AG10803 (cell line): ENCODE measurements at regions not wholly inside any gene's neighbourhood (a gene's known extent, or its start where the extent isn't known, plus 50 kb on each side); places are given as distances from the start of the nearest gene placed in this dataset.
A peak's percentile ranks its signal among the peaks of the same experiment; 100 is the strongest.

Experiments
- DNase-seq: peaks from one replicate; pipeline ENCODE4 v3.0.0; 2010; ENCODE audit warnings: low read depth
- H3K4me3 ChIP-seq: 2 replicates; pipeline ENCODE4 v1.5.1; 2011; ENCODE audit warnings: mild to moderate bottlenecking, low read length, control low read depth
- TF ChIP-seq, protein P1 (sequence below): conservative IDR thresholded peaks from 2 replicates; pipeline ENCODE4 v1.5.1; 2011; ENCODE audit warnings: mild to moderate bottlenecking, low read length, control low read depth, inconsistent platforms

DNA sequence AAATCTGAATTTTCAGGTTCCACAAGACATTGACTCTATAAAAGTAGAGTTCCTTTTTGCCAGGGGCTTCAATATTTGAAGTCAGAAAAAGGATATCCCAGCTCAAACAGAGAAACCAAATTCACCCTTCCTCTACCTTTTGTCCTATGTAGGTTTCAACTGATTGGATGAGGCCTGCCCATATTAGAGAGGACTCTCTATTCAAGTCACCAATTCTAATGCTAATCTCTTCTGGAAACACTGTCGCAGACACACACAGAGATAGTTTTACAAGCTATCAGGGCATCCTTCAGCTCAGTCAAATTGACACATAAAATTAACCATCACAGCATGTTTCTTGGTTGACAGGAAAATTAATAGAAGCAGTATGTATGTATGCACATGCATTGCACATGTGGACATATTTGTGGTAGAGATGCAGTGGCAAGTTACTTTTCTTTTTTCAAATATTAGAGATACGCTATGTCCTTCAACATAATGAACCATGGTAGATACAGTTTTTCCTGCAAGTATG lies 207.1 kb downstream of the RAD51AP2 start:
- TF ChIP-seq, protein P1, sequence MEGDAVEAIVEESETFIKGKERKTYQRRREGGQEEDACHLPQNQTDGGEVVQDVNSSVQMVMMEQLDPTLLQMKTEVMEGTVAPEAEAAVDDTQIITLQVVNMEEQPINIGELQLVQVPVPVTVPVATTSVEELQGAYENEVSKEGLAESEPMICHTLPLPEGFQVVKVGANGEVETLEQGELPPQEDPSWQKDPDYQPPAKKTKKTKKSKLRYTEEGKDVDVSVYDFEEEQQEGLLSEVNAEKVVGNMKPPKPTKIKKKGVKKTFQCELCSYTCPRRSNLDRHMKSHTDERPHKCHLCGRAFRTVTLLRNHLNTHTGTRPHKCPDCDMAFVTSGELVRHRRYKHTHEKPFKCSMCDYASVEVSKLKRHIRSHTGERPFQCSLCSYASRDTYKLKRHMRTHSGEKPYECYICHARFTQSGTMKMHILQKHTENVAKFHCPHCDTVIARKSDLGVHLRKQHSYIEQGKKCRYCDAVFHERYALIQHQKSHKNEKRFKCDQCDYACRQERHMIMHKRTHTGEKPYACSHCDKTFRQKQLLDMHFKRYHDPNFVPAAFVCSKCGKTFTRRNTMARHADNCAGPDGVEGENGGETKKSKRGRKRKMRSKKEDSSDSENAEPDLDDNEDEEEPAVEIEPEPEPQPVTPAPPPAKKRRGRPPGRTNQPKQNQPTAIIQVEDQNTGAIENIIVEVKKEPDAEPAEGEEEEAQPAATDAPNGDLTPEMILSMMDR = no peak
- H3K4me3 ChIP-seq = no peak overlapping the region
- no peak for DNase-seq

DNA sequence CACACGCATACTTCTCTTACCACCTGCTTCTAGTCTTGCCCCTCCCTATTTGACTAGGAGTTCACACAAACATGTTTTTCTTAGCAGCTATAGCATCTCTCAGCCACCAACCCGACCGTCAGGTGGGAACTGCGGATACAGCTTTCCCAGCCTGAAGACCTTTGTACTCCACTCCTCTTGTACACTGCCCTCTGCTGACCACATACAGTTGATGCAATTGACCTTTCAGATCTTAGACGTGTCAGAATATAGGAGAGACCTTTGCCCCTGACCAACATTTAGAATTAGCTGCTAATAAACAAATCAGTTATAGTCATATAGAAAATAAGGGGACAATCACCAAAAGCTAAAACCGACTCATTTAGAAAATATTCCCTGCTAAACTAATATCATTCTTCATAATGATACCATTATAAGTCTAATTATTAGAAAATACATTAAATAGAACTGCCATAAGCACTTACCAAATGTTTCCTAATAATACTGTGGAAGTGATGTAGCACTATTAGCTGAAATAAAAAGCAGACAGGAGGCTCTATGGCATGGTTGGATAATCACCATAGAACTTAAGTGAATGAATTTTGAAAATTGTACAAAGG lies 208.4 kb downstream of the RAD51AP2 start:
- peak; percentile 42 for DNase-seq
- no peak overlapping the region for H3K4me3 ChIP-seq
- TF ChIP-seq, protein P1 = peak; percentile 74

DNA sequence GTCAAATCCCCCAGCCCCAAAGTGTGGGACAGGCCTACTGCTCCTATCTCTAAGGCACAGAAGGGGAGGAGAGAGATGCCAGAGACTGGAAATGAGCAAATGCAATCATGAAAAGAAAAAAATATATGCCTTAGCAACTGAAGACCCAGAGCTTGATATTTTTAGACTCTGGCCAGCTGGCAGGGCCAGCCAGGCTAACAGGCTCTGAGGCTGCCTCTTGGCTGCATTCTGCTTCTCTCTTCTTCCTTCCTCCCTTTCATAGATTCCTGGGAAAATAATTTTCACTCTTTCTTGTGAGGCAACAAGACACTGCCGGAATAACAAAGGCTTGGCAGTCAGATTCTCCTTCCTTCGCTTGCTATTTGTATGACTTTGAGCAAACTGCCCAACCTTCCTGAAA lies 209.1 kb downstream of the RAD51AP2 start:
- H3K4me3 ChIP-seq = no peak overlapping the region
- TF ChIP-seq, protein P1 = no peak
- no peak for DNase-seq

DNA sequence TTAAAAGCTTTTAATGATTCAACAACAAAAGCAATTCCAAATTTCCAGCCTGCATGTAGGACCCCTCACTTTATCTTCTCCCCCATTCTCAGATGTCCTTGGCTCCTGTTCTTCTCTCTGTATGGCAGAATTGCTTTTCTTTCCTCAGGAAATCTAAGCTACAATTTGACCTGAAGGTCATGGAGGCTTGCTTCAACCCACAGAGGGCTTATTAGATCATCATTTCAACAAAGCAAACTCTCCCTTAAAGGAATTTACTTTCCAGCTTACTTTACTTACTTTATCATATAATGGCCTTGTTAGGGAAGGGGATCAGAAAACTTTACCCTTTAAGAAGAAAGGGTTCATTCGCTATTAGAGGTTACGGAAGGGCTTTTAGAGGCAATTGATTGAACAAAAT lies 211.5 kb downstream of the RAD51AP2 start:
- TF ChIP-seq, protein P1 = no peak
- no peak overlapping the region for H3K4me3 ChIP-seq
- no peak for DNase-seq

DNA sequence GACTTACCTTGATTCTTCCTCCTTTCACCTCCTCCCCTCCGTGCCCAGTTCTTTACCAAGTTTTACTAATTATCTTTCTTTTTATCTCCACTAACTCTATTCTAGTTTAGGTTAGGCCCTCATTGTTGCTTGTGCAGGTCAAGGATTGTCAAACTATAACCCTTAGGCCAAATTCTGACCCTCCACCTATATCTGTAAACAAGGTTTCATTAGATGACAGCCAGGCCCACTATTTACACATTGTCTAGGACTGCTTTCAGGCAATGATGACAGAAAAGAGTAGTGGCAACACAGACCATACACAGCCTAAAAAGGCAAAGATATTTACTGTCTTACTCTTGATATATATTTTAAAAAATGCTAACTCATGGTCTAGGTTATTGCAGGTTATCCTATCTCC lies 212.0 kb downstream of the RAD51AP2 start:
- no peak overlapping the region for H3K4me3 ChIP-seq
- no peak for DNase-seq
- TF ChIP-seq, protein P1 = no peak

DNA sequence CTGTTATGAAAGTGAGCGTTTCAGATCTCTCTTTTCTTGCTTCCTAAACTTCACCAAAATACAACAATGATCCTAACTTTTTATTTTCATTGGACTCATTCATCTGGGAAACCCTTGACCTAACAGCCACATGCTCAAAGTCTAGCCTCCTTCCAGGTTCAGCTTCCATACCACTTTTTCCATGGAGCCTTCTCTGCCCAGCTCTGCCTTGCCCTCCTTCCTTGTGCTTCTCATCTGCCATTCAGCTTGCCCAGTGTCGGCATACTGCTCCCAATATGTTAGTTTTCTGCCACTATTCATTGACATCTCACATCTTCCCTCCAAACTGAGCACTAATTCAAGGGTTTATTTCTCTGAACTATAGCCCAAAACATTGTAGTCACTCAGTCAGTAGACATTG lies 214.7 kb downstream of the RAD51AP2 start:
- peak; percentile 2 for DNase-seq
- no peak overlapping the region for H3K4me3 ChIP-seq
- TF ChIP-seq, protein P1 = no peak

DNA sequence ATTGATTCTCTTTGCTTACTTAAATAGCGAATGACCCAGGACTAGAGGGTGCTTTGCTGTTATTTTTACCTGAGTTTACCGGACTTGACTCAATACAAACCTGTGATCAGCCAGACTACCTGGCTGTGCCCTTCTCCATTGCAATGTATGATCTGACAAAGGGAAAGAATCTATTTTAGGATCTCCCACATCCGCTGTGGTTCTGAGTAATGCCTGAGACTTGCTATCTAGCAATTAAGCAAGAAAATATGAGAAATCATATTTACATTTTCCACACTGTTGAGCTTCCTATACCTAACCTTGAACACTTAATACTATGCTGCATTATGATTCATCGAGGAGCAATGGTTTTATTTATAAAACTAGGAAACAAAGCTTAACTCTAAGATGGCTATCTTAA lies 215.2 kb downstream of the RAD51AP2 start:
- TF ChIP-seq, protein P1 = no peak
- peak; percentile 50 for DNase-seq
- H3K4me3 ChIP-seq = no peak overlapping the region
